GM19023 (cell line): ENCODE measurements at regions not wholly inside any gene's neighbourhood (a gene's known extent, or its start where the extent isn't known, plus 50 kb on each side); places are given as distances from the start of the nearest gene placed in this dataset.
"Not testable (repeated sequence)": the region's sequence is repeated elsewhere in the genome, so short reads cannot be mapped to it uniquely, and the experiment has no call there.

Experiments
- ATAC-seq: cut with Tn5 transposase; IDR thresholded peaks from one replicate; pipeline ENCODE4 v1.9.1; 2021; ENCODE audit warnings: mild to moderate bottlenecking, moderate library complexity; ENCODE audit not compliant: unreplicated experiment

DNA sequence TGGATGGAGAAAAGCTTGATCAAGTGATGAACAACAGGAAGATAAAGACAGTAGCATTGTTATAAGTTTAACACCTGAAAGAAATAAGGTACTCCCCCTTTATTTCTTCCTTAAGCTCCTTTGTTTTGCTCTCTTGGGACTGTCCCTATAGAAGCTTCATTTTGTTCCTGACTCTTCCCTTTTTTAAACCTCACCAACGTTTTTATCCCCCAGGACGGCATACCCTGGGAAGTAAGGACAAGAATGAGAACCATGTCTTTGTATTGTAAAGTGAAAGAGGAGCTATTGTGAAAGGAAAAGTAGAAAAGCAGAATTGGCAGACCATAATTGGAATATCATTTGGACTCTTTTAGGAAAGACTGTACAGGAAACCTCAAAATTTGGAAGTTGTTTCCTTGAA is 1368.6 kb upstream of the C9orf72 start:
- ATAC-seq: no peak

DNA sequence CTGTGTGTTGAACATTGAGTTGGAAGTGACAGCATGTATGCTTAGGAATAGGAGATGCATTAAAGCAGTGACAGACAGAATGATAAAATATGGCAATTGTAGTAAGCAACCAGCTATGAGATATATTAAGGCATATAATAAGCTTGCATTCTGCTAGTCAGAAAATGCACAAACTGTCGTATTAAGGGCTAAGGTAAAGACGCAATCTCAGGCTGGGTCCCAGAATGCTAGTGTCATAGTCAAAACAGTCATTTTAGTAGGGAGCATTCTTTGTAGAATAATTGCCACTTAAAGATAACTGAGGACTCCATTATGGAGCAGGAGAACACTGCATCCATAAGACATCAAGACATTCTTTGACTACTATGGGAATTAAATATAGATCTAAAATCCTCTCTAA is 1369.7 kb upstream of the C9orf72 start:
- no peak for ATAC-seq

DNA sequence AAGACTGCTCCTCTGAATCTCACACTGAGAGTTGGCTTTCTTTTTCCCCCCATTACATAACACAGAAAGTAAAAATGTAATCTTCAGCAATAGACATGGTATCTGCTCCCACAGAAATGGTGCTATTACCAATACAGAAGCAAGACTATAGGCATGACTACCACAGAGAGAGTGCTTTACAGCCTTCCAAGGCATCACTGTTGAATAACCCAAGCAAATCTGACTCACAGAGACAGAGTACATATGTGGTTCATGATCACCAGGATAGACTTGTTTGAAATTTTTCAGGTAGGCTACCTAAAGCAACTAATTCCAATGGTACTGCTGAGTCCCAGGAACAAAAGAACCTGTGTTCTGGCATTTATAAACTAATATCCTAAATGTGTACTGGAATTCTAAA is 1373.4 kb upstream of the C9orf72 start:
- no peak for ATAC-seq

- ATAC-seq: no peak
Measured at GRCh38 chr9:28951945-28952344, 1378.7 kb upstream of the C9orf72 start.

DNA sequence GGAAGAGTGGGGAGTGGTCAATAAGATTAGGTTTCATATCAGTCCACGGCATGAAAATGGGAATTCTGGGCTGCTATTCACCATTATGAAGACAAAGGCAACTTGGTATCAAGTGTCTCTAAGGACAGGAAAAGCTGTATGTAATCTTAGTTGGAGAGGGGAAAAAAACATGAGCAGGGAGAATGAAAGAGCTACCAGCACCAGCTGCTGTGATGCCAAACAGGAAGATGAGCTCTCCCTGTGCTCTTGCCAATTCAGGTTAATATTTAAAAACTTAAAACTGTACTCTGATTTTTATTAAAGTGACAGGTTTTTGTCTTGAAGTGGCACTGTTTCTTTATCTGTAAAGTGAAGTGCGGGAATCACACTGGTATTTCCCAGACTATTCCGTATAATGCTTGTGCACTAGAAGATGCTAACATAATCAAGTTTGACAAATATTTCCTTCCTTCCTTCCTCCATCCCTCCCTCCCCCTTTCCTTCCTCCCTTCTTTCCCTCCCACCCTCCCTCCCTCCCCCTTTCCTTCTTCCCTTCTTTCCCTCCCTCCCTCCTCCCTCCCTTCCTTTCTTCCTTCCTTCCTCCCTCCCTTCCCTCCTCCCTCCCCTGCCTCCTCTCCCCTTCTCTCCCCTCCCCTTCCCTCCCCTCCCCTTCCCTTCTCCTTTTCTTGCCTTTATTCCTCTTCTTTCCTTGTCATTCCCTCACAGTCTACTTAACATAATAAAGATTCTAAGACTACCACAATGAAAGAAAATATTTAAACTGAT is 1383.0 kb upstream of the C9orf72 start:
- no peak for ATAC-seq

DNA sequence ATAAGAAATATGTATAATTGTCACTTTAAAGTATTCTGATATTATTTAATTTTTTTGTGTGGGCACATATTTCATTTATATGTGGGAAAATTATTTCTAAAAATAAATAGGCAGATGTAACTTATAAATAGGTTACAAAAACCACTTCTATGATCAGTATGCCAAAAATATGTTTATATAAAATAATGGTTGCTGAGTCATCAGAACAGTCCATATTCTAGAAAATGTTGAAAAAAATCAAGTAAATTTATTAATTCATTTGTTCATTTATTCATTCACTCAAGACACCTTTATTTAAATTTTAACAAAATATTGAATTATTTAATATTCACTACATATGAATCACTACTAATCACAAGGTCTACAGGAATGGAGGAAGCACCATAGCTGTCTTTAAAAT is 1387.3 kb upstream of the C9orf72 start:
- ATAC-seq: no peak

DNA sequence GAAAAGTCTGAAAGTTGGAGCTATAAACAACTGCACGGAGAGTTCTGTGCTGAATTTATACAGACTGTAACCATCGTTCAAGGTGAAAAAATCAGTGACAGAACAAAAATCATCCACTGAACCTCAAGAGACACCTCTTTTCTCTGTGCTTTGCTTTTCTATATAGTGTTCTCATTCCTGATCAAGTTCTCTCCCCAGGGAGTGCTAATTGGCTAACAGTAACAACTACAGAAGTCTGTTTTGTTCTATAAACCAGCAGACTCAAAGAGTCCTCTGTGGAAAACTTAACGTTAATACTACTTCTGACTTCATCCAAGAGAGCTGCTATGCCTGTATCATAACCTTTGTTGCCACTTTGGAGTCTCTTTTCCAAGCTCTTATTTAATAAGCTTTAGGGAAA is 1388.3 kb upstream of the C9orf72 start:
- no peak for ATAC-seq

DNA sequence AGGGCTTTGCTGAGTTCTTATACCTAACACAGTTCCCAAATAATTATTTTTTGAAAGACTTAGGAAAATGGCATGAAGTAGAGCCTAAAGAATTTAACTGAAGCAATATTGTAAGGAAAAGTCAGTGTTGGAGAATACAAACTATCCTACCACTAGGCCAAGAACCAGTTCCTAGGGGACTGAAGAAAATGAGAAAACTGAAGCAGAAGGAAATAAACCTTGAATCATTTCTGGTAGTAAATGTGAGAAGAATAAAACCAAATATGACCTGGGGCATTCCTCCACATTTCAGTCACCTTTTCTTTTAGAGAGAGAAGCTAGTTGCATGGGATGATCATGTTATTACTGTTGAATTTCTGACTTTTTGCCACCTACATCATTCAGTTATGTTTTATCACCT is 1393.9 kb upstream of the C9orf72 start:
- ATAC-seq: no peak

GRCh38 chr9:28970241-28970654 is 1397.0 kb upstream of the C9orf72 start:
- ATAC-seq: no peak

- no peak for ATAC-seq
Measured at GRCh38 chr9:28971881-28972280, 1398.6 kb upstream of the C9orf72 start.

DNA sequence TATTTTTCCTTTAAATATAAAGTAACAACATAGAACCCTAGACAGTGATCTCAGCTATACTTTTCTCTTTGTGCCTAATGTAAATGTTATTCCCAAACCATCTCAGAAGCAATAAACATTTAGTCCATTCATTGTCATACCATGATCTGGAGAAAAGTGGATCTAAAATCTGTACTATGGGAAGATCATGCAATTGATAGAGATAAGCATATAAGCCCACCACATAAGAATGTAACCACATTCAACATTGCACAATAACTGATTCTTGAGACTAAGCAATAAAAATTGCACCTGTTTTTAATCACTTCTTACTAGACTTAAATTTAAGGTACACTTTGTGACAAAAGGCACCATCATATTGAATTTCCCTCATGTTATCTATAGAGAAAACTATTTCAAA is 1403.0 kb upstream of the C9orf72 start:
- no peak for ATAC-seq

DNA sequence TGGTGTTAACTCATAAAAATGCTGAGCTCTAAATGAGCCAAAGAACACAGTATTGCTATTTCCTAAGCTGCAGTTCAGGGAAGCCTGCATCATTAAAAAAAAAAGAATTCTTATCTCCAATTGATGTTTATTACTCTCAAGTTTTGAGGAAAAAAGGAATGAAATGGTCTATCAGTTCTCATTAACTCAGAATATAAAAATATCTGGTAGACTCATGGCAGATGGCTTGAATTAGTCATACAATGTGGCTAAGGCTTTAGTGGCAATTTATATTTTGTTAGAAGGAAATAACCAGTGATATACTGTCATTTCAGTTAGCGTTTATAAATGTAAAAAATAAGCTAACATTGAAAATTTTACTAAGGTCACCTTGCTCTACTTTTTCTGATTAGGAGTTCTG is 1403.4 kb upstream of the C9orf72 start:
- ATAC-seq: no peak

DNA sequence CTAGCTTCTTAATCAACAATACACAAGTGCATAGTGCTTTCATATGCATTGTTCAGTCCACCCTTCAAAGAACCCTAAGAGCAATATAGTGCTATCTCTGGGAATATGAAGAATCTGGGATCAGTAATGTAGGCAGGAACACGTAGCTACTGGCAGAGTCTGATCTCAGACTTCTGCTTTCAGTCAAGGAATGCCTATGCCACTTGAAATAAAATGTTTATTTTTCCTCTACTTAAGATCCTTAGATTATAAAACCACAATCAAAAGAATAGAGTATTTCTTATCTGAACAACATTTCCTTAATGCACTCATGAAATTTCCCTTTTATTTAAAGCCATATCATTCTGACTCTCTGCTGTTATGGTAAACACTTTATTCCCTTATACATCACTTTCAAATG is 1407.8 kb upstream of the C9orf72 start:
- no peak for ATAC-seq

- ATAC-seq: no peak
Measured at GRCh38 chr9:28981711-28982110, 1408.4 kb upstream of the C9orf72 start.

GRCh38 chr9:28984016-28984415 is 1410.7 kb upstream of the C9orf72 start:
- no peak for ATAC-seq

DNA sequence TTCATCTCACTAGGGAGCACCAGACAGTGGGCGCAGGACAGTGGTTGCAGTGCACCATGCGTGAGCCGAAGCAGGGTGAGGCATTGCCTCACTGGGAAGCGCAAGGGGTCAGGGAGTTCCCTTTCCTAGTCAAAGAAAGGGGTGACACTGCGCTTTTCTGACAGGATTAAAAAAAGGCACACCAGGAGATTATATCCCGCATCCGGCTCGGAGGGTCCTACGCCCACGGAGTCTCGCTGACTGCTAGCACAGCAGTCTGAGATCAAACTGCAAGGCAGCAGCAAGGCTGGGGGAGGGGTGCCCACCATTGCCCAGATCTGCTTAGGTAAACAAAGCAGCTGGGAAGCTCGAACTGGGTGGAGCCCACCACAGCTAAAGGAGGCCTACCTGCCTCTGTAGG is 1416.7 kb upstream of the C9orf72 start:
- not testable (repeated sequence) for ATAC-seq

- ATAC-seq: no peak
Measured at GRCh38 chr9:28999057-28999456, 1425.8 kb upstream of the C9orf72 start.

DNA sequence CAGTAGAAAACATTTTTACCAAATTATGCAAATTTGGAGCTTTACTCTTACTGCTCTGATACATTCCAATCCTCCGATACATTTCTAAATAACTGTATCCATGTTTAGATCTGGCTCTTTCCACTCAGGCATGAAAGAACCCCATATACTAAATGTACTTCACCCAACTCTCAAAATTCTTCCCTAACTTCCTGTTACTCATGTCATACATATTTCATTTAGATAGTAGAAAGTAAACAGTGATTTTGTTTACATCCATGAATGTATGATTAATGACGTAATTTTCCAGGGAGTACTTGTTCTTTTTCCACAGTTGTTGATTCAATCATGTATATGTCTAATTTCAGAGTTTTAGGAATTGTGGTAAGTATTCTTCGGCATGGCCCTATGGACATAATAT is 1426.5 kb upstream of the C9orf72 start:
- ATAC-seq: no peak

- ATAC-seq: no peak
Measured at GRCh38 chr9:29001006-29001405, 1427.7 kb upstream of the C9orf72 start.

- no peak for ATAC-seq
Measured at GRCh38 chr9:29004988-29005387, 1431.7 kb upstream of the C9orf72 start.

DNA sequence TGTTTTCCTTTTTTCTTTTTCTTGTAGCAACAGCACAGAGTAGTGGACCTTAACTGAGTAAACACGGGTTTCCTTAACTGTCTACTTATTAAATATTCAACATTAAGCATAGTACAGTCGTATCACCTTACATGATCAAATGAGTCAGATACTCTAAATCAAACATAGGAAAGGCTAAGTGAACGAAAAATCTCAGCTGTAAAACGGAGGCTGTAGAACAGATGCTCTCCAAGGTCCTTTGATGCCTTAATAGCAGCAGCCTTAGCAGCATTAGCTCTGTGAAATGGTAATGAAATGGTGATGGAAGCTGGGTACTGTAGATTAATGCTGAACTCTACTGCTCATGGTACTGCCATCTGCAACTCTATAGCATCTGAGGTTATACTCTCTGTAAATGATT is 1433.3 kb upstream of the C9orf72 start:
- ATAC-seq: no peak

- ATAC-seq: no peak
Measured at GRCh38 chr9:29012911-29013310, 1439.6 kb upstream of the C9orf72 start.

- no peak for ATAC-seq
Measured at GRCh38 chr9:29021632-29022031, 1448.4 kb upstream of the C9orf72 start.
